ENCODE measurements at regions not wholly inside any gene's neighbourhood (a gene's known extent, or its start where the extent isn't known, plus 50 kb on each side); places are given as distances from the start of the nearest gene placed in this dataset.

DNA sequence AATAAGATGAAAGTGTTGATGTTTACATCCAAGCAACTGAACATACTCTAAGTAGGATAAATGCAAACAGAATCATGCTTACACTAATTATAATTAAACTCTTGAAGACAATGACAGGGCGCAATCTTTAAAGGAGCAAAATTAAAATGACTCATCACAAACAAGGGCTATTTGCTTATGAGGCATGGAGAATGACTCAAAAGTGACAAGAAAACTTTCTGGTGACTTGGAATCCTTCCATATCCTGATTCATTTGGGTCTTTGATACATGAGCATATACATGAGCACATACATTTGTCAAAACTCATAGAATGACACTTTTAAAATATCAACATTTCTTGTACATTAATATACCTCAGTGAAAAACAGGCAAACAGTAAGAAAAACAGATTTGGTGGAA lies 1632.3 kb downstream of the KCNT2 start:
- TF ChIP-seq, protein P1, sequence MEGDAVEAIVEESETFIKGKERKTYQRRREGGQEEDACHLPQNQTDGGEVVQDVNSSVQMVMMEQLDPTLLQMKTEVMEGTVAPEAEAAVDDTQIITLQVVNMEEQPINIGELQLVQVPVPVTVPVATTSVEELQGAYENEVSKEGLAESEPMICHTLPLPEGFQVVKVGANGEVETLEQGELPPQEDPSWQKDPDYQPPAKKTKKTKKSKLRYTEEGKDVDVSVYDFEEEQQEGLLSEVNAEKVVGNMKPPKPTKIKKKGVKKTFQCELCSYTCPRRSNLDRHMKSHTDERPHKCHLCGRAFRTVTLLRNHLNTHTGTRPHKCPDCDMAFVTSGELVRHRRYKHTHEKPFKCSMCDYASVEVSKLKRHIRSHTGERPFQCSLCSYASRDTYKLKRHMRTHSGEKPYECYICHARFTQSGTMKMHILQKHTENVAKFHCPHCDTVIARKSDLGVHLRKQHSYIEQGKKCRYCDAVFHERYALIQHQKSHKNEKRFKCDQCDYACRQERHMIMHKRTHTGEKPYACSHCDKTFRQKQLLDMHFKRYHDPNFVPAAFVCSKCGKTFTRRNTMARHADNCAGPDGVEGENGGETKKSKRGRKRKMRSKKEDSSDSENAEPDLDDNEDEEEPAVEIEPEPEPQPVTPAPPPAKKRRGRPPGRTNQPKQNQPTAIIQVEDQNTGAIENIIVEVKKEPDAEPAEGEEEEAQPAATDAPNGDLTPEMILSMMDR (conservative IDR thresholded peaks at IDR 0.05; ENCODE audit: low read length) = no peak
- no peak for TF ChIP-seq EZH2phosphoT487 (IDR thresholded peaks at IDR 0.05; ENCODE audit: borderline replicate concordance, low read depth, low read length)
